Astrocyte of the spinal cord (primary cell): ENCODE measurements at regions not wholly inside any gene's neighbourhood (a gene's known extent, or its start where the extent isn't known, plus 50 kb on each side); places are given as distances from the start of the nearest gene placed in this dataset.
"Not testable (repeated sequence)": the region's sequence is repeated elsewhere in the genome, so short reads cannot be mapped to it uniquely, and the experiment has no call there.

ENCODE experiments used
- DNase-seq: peaks from one replicate; pipeline ENCODE4 v3.0.0; 2011; ENCODE audit warnings: low read depth, low spot score
- H3K4me3 ChIP-seq: 2 replicates; pipeline ENCODE4 v1.5.1; 2011; ENCODE audit warnings: low read depth, mild to moderate bottlenecking, low read length, moderate library complexity
- CTCF ChIP-seq: IDR thresholded peaks from 2 replicates; pipeline ENCODE4 v1.5.1; 2012; ENCODE audit warnings: low read depth, mild to moderate bottlenecking, low read length, inconsistent platforms
- in situ Hi-C: cut with HindIII; loops from 2 replicates; pipeline ENCODE4 v1.10.0; 2017; ENCODE audit warnings: low sequenced_read_pairs

GRCh38 chr11:90699791-90700400 lies 477.0 kb upstream of the CHORDC1 start:
- TF ChIP-seq CTCF: no peak
- DNase-seq: no peak
- H3K4me3 ChIP-seq: no peak overlapping the region
- in situ Hi-C loops: no loop called here

GRCh38 chr11:90698238-90698637 lies 475.4 kb upstream of the CHORDC1 start:
- no peak for DNase-seq
- TF ChIP-seq CTCF: no peak
- no peak overlapping the region for H3K4me3 ChIP-seq
- in situ Hi-C loops: no loop called here

GRCh38 chr11:90675496-90675895 lies 452.6 kb upstream of the CHORDC1 start:
- DNase-seq, in situ Hi-C loops, H3K4me3 ChIP-seq: not testable (repeated sequence)

GRCh38 chr11:90669094-90669493 lies 446.2 kb upstream of the CHORDC1 start:
- TF ChIP-seq CTCF: no peak
- no peak for DNase-seq
- in situ Hi-C loops: no loop called here
- no peak overlapping the region for H3K4me3 ChIP-seq

GRCh38 chr11:90668502-90668901 lies 445.7 kb upstream of the CHORDC1 start:
- no peak overlapping the region for H3K4me3 ChIP-seq
- in situ Hi-C loops: no loop called here
- DNase-seq: no peak
- TF ChIP-seq CTCF: no peak

GRCh38 chr11:90661233-90661632 lies 438.4 kb upstream of the CHORDC1 start:
- in situ Hi-C loops: no loop called here
- DNase-seq: no peak
- no peak for TF ChIP-seq CTCF
- H3K4me3 ChIP-seq: no peak overlapping the region

GRCh38 chr11:90656171-90656570 lies 433.3 kb upstream of the CHORDC1 start:
- in situ Hi-C loops: no loop called here

More at GRCh38 chr11:90656171-90656570, 433.3 kb upstream of the CHORDC1 start:
- no peak for TF ChIP-seq CTCF
- no peak for DNase-seq
- H3K4me3 ChIP-seq: no peak overlapping the region
